IMR-90 (cell line): ENCODE measurements at regions not wholly inside any gene's neighbourhood (a gene's known extent, or its start where the extent isn't known, plus 50 kb on each side); places are given as distances from the start of the nearest gene placed in this dataset.
A peak's percentile ranks its signal among the peaks of the same experiment; 100 is the strongest.

Experiments used
- ATAC-seq: fragments of 200-7000 bp; cut with Tn5 transposase; 2 replicates; pipeline ENCODE4 v1.9.1; 2020; ENCODE audit warnings: low read depth, mild to moderate bottlenecking, moderate library complexity
- BruUV-seq: library from RNA; stranded (reverse); fragments of 400-500 nt; replicated peaks from 2 replicates; lab custom pipeline; 2021; lab: Mats Ljungman, UMichigan
- CTCF ChIA-PET: fragments of 300-600 bp; formaldehyde crosslinking; extraction: SDS; loops from one replicate; lab custom pipeline; 2021; ENCODE audit warnings: antibody characterized with exemption; lab: Yijun Ruan, JAX
- POLR2A ChIA-PET: fragments of 300-600 bp; sonication (Branson Sonifier 250); formaldehyde crosslinking; loops from one replicate; lab custom pipeline; 2022; ENCODE audit warnings: antibody characterized with exemption; ENCODE audit not compliant: unreplicated experiment; lab: Charles Lee
- DNase-seq: peaks from one replicate; pipeline ENCODE4 v3.0.0; 2013
- H2AFZ ChIP-seq: replicated peaks from 2 replicates; pipeline ENCODE3; 2013; ENCODE audit warnings: low read length, mild to moderate bottlenecking; ENCODE audit not compliant: poor library complexity
- H2AK5ac ChIP-seq: 2 replicates; pipeline ENCODE4 v1.6.1; 2013; ENCODE audit warnings: low read depth, low read length, inconsistent platforms
- H2AK9ac ChIP-seq: replicated peaks from 2 replicates; pipeline ENCODE3; 2013; ENCODE audit warnings: mild to moderate bottlenecking, low read depth, low read length, moderate library complexity; ENCODE audit not compliant: poor library complexity
- H2BK120ac ChIP-seq: 2 replicates; pipeline ENCODE4 v1.6.1; 2013; ENCODE audit warnings: low read depth, low read length, inconsistent platforms
- H2BK15ac ChIP-seq: 3 replicates; pipeline ENCODE4 v1.6.1; 2013; ENCODE audit warnings: low read depth, low read length, inconsistent platforms
- H2BK20ac ChIP-seq: 2 replicates; pipeline ENCODE4 v1.6.1; 2013; ENCODE audit warnings: low read depth, mild to moderate bottlenecking, inconsistent platforms, low read length, moderate library complexity
- H2BK5ac ChIP-seq: 2 replicates; pipeline ENCODE4 v1.6.1; 2013; ENCODE audit warnings: mild to moderate bottlenecking, low read depth, low read length, inconsistent platforms; ENCODE audit not compliant: poor library complexity, severe bottlenecking
- H3K14ac ChIP-seq: replicated peaks from 2 replicates; pipeline ENCODE4 v1.6.1; 2013; ENCODE audit warnings: low read depth, low read length, inconsistent platforms
- H3K18ac ChIP-seq: 2 replicates; pipeline ENCODE4 v1.6.1; 2013; ENCODE audit warnings: low read depth, low read length, control low read depth
- H3K23ac ChIP-seq: 2 replicates; pipeline ENCODE4 v1.6.1; 2013; ENCODE audit warnings: low read depth, low read length, inconsistent platforms
- H3K27ac ChIP-seq: 2 replicates; pipeline ENCODE4 v1.5.1; 2013; ENCODE audit warnings: mild to moderate bottlenecking, control low read depth, low read length; ENCODE audit not compliant: insufficient read depth
- H3K27me3 ChIP-seq: 2 replicates; pipeline ENCODE4 v1.6.1; 2013; ENCODE audit warnings: low read length; ENCODE audit not compliant: control insufficient read depth, insufficient read depth
- H3K36me3 ChIP-seq: 2 replicates; pipeline ENCODE4 v1.6.1; 2013; ENCODE audit warnings: low read length, mixed read lengths; ENCODE audit not compliant: control insufficient read depth, insufficient read depth
- H3K4ac ChIP-seq: 2 replicates; pipeline ENCODE4 v1.6.1; 2013; ENCODE audit warnings: low read depth, low read length, inconsistent platforms
- H3K4me1 ChIP-seq: 2 replicates; pipeline ENCODE4 v1.6.1; 2013; ENCODE audit warnings: low read length, mixed read lengths; ENCODE audit not compliant: control insufficient read depth, insufficient read depth
- H3K4me2 ChIP-seq: 2 replicates; pipeline ENCODE4 v1.6.1; 2013; ENCODE audit warnings: low read depth, mild to moderate bottlenecking, control low read depth, low read length, moderate library complexity
- H3K4me3 ChIP-seq: 2 replicates; pipeline ENCODE4 v1.5.1; 2013; ENCODE audit warnings: low read depth, mild to moderate bottlenecking, control low read depth, low read length, moderate library complexity; ENCODE audit not compliant: insufficient read depth
- H3K56ac ChIP-seq: 2 replicates; pipeline ENCODE4 v1.6.1; 2013; ENCODE audit warnings: low read length, inconsistent platforms; ENCODE audit not compliant: insufficient read depth; ENCODE audit errors: extremely low read depth
- H3K79me1 ChIP-seq, 2 experiments: 2 replicates each; pipeline ENCODE4 v1.6.1; 2013; ENCODE audit warnings: low read length in 2 of 2, inconsistent platforms in 1 of 2, low read depth in 1 of 2
- H3K9ac ChIP-seq: 2 replicates; pipeline ENCODE4 v1.6.1; 2013; ENCODE audit warnings: low read depth, low read length, control low read depth
- H3K9me1 ChIP-seq: 2 replicates; pipeline ENCODE4 v1.6.1; 2013; ENCODE audit warnings: low read length, inconsistent platforms; ENCODE audit not compliant: insufficient read depth
- H3K9me3 ChIP-seq: 2 replicates; pipeline ENCODE4 v1.6.1; 2013; ENCODE audit warnings: low read length; ENCODE audit not compliant: control insufficient read depth, insufficient read depth
- H4K20me1 ChIP-seq: 2 replicates; pipeline ENCODE4 v1.6.1; 2013; ENCODE audit warnings: low read length, inconsistent platforms; ENCODE audit not compliant: insufficient read depth
- H4K5ac ChIP-seq: 2 replicates; pipeline ENCODE4 v1.6.1; 2013; ENCODE audit warnings: mild to moderate bottlenecking, low read depth, low read length, control low read depth
- H4K8ac ChIP-seq, 2 experiments: 2 replicates each; pipeline ENCODE4 v1.6.1; 2013; ENCODE audit warnings: low read depth in 2 of 2, low read length in 2 of 2, control low read depth in 1 of 2, inconsistent platforms in 1 of 2
- H4K91ac ChIP-seq: 2 replicates; pipeline ENCODE4 v1.6.1; 2013; ENCODE audit warnings: low read depth, low read length, inconsistent platforms; ENCODE audit not compliant: insufficient read depth
- CTCF ChIP-seq: conservative IDR thresholded peaks from 2 replicates; pipeline ENCODE4 v1.5.1; 2012; ENCODE audit warnings: mild to moderate bottlenecking, low read depth, low read length, improper control_type of control experiment
- ELK1 ChIP-seq: fragments of 150-350 bp; IDR thresholded peaks from 2 replicates; pipeline ENCODE4 v1.6.1; 2016; ENCODE audit warnings: low read depth, mild to moderate bottlenecking, low read length, moderate library complexity, borderline replicate concordance
- MAFK ChIP-seq: IDR thresholded peaks from 2 replicates; pipeline ENCODE4 v1.6.1; 2012; ENCODE audit warnings: low read depth, low read length, improper control_type of control experiment
- USF2 ChIP-seq: fragments of 150-350 bp; IDR thresholded peaks from 2 replicates; pipeline ENCODE4 v1.6.1; 2017; ENCODE audit warnings: mild to moderate bottlenecking, antibody characterized with exemption, low read length, low read depth
- WGBS, 2 experiments: methylation state at CpG; one replicate each; pipeline versions ENCODE4 v1.1.5 to v1.1.7; 2013; ENCODE audit warnings: missing lambda C conversion rate in 2 of 2; ENCODE audit not compliant: insufficient read length in 1 of 2; ENCODE audit errors: extremely low coverage in 2 of 2; 5-methylcytosine and 5-hydroxymethylcytosine counted together
- dilution Hi-C: fragments of 300-500 bp; cut with HindIII; formaldehyde crosslinking; loops from one replicate; pipeline ENCODE4 v1.14.3; 2018; ENCODE audit warnings: low sequenced_read_pairs; ENCODE audit not compliant: unreplicated experiment
- in situ Hi-C: fragments of 300-500 bp; cut with MboI; formaldehyde crosslinking; loops from 3 replicates; pipeline ENCODE4 v1.14.3; 2019; ENCODE audit warnings: low sequenced_read_pairs, inconsistent platforms, mixed read lengths
- intact Hi-C: fragments of 100-400 bp; cut with micrococcal nuclease; formaldehyde crosslinking; loops from 2 replicates; pipeline ENCODE4 v1.10.0; 2022

GRCh38 chr6:144586986-144587385 is 301.9 kb downstream of the UTRN start:
- ChIA-PET POLR2A (no interaction called here), CTCF (interaction anchor here (1.5 kb wide), 1 partner anchor 10 kb away, joined by 3 read pairs; no protein-coding TSS in a partner anchor)
- H3K23ac ChIP-seq: peak overlapping the region; percentile 16; the same call in 1 of the 2 replicates
- no peak for TF ChIP-seq CTCF
- TF ChIP-seq USF2: no peak
- TF ChIP-seq ELK1: no peak
- TF ChIP-seq MAFK: no peak
- peak overlapping the region; percentile 10; the same call in 1 of the 2 replicates for H3K4ac ChIP-seq
- H3K9me1 ChIP-seq: no peaks in the 10 kb centered on the region
- dilution Hi-C loops (no loop called here), in situ Hi-C loops (loop anchor here (5.0 to 10.0 kb wide), 5 partner anchors 350 to 1118 kb away; no protein-coding TSS in a partner anchor), intact Hi-C loops (loop anchor here (5.0 kb wide), 1 partner anchor 325 kb away; no protein-coding TSS in a partner anchor)
- no peak overlapping the region for H2AFZ ChIP-seq
- no peaks in the 10 kb centered on the region for H4K20me1 ChIP-seq
- DNase-seq (no peak), ATAC-seq (peak; percentile 46)
- H3K79me1 ChIP-seq: peaks cover 0 to 14% of the 10 kb centered on the region in 2 experiments; a peak in 2 of 4 replicates
- H3K27ac ChIP-seq: peak overlapping the region; percentile 23; the same call in 1 of the 2 replicates
- H3K36me3 ChIP-seq: no peaks in the 10 kb centered on the region
- no peak overlapping the region for H3K4me2 ChIP-seq
- no peak overlapping the region for H3K56ac ChIP-seq
- H4K8ac ChIP-seq: 0 out of 4 replicates have a peak overlapping the region, but pooled peaks have one; percentile 4 to 70
- H2BK120ac ChIP-seq: peak overlapping the region; percentile 10; the same call in 1 of the 2 replicates
- H4K91ac ChIP-seq: no peak overlapping the region
- no peak overlapping the region for H4K5ac ChIP-seq
- H2BK20ac ChIP-seq: no peak overlapping the region
- H3K9ac ChIP-seq: no peak overlapping the region; the same call in 1 of the 2 replicates
- no peak overlapping the region for H3K4me3 ChIP-seq
- H2AK5ac ChIP-seq: no peak overlapping the region
- H3K27me3 ChIP-seq: no peaks in the 10 kb centered on the region
- H3K9me3 ChIP-seq: no peaks in the 10 kb centered on the region
- H3K4me1 ChIP-seq: no peaks in the 10 kb centered on the region; the same call in 1 of the 2 replicates
- H3K18ac ChIP-seq: no peak overlapping the region
- H2BK15ac ChIP-seq: no peak overlapping the region
- H2BK5ac ChIP-seq: peak overlapping the region; percentile 36
- H2AK9ac ChIP-seq: no peak overlapping the region
- WGBS, 2 experiments: 100% methylated on average over 1 of the region's 3 CpGs; no CpG with 5 or more reads in 1 of the 2 experiments
- H3K14ac ChIP-seq: 0 out of 2 replicates have a peak overlapping the region, but pooled peaks have one; percentile 45
- BruUV-seq: no TSS peak
